Activated CD4-positive, alpha-beta T cell treated with anti-CD3 and anti-CD28 coated beads for 48 hours (primary cell): ENCODE measurements at regions not wholly inside any gene's neighbourhood (a gene's known extent, or its start where the extent isn't known, plus 50 kb on each side); places are given as distances from the start of the nearest gene placed in this dataset.

Source experiments
- DNase-seq: peaks from one replicate; pipeline ENCODE4 v3.0.0-alpha.2; 2020

- no peak for DNase-seq
These were observed 50.7 kb downstream of the ARHGAP35 start for GRCh38 chr19:46911456-46911855.

GRCh38 chr19:46913198-46913851 lies 52.5 kb downstream of the ARHGAP35 start:
- DNase-seq = no peak

- no peak for DNase-seq
These were observed 53.1 kb downstream of the ARHGAP35 start for GRCh38 chr19:46913852-46914430.

- DNase-seq = no peak
These were observed 54.6 kb downstream of the ARHGAP35 start for GRCh38 chr19:46915386-46915785.

GRCh38 chr19:46917002-46917401 lies 56.2 kb downstream of the ARHGAP35 start:
- peak; percentile 21 for DNase-seq

GRCh38 chr19:46919324-46919723 lies 58.5 kb downstream of the ARHGAP35 start:
- DNase-seq = peak; percentile 58

- no peak for DNase-seq
These were observed 59.6 kb downstream of the ARHGAP35 start for GRCh38 chr19:46920362-46920761.

- no peak for DNase-seq
These were observed 60.3 kb downstream of the ARHGAP35 start for GRCh38 chr19:46921071-46921470.

GRCh38 chr19:46922465-46922864 lies 61.7 kb downstream of the ARHGAP35 start:
- no peak for DNase-seq

- peak; percentile 9 for DNase-seq
These were observed 64.2 kb downstream of the ARHGAP35 start for GRCh38 chr19:46924874-46925547.

GRCh38 chr19:46925548-46925950 lies 64.8 kb downstream of the ARHGAP35 start:
- DNase-seq = no peak

GRCh38 chr19:46926170-46927071 lies 65.6 kb downstream of the ARHGAP35 start:
- DNase-seq = no peak

- no peak for DNase-seq
These were observed 66.3 kb downstream of the ARHGAP35 start for GRCh38 chr19:46927106-46927505.

GRCh38 chr19:46927893-46928292 lies 67.1 kb downstream of the ARHGAP35 start:
- no peak for DNase-seq

GRCh38 chr19:46928951-46929350 lies 68.2 kb downstream of the ARHGAP35 start:
- DNase-seq = no peak

GRCh38 chr19:46931202-46931601 lies 70.4 kb downstream of the ARHGAP35 start:
- DNase-seq = no peak

- DNase-seq = no peak
These were observed 71.5 kb downstream of the ARHGAP35 start for GRCh38 chr19:46932346-46932745.

- no peak for DNase-seq
These were observed 74.4 kb downstream of the ARHGAP35 start for GRCh38 chr19:46935066-46935663.

GRCh38 chr19:46943150-46943946 lies 76.3 kb upstream of the NPAS1 start:
- DNase-seq = no peak

GRCh38 chr19:46944123-46944748 lies 75.4 kb upstream of the NPAS1 start:
- DNase-seq = no peak

- no peak for DNase-seq
These were observed 74.6 kb upstream of the NPAS1 start for GRCh38 chr19:46944918-46945628.
